ENCODE measurements at regions not wholly inside any gene's neighbourhood (a gene's known extent, or its start where the extent isn't known, plus 50 kb on each side); places are given as distances from the start of the nearest gene placed in this dataset.

GRCh38 chr2:152974146-152974545 is 255.7 kb downstream of the ARL6IP6 start:
- H3K36me3 Mint-ChIP-seq (ENCODE audit: low read depth) = peaks cover 4% of the 10 kb centered on the region; the same call in 1 of the 2 replicates
- no peaks in the 10 kb centered on the region; the same call in 1 of the 2 replicates for H3K27me3 Mint-ChIP-seq (ENCODE audit: insufficient read depth)
- H3K27ac Mint-ChIP-seq = no peak overlapping the region
- TF ChIP-seq CTCF (IDR thresholded peaks at IDR 0.05) = no peak
- no peak for DNase-seq
- no peaks in the 10 kb centered on the region for H3K4me1 Mint-ChIP-seq (ENCODE audit: low read depth)
- H3K9me3 Mint-ChIP-seq = peaks cover 41% of the 10 kb centered on the region
- H3K4me3 Mint-ChIP-seq = no peak overlapping the region

GRCh38 chr2:152971685-152972084 is 253.3 kb downstream of the ARL6IP6 start:
- no peaks in the 10 kb centered on the region for H3K27me3 Mint-ChIP-seq (ENCODE audit: insufficient read depth)
- peaks cover 42% of the 10 kb centered on the region for H3K9me3 Mint-ChIP-seq
- no peaks in the 10 kb centered on the region for H3K4me1 Mint-ChIP-seq (ENCODE audit: low read depth)
- no peak for TF ChIP-seq CTCF (IDR thresholded peaks at IDR 0.05)
- no peak overlapping the region for H3K27ac Mint-ChIP-seq
- H3K36me3 Mint-ChIP-seq (ENCODE audit: low read depth) = peaks cover 4% of the 10 kb centered on the region; the same call in 1 of the 2 replicates
- DNase-seq = no peak
- H3K4me3 Mint-ChIP-seq = no peak overlapping the region

GRCh38 chr2:152962446-152962845 is 244.0 kb downstream of the ARL6IP6 start:
- H3K4me1 Mint-ChIP-seq (ENCODE audit: low read depth) = no peaks in the 10 kb centered on the region
- TF ChIP-seq CTCF (IDR thresholded peaks at IDR 0.05) = no peak

GRCh38 chr2:152961351-152961750 is 242.9 kb downstream of the ARL6IP6 start:
- H3K4me1 Mint-ChIP-seq (ENCODE audit: low read depth) = no peaks in the 10 kb centered on the region
- DNase-seq = no peak

More at GRCh38 chr2:152962446-152962845, 244.0 kb downstream of the ARL6IP6 start:
- H3K27me3 Mint-ChIP-seq (ENCODE audit: insufficient read depth) = no peaks in the 10 kb centered on the region; the same call in 1 of the 2 replicates
- no peak overlapping the region for H3K4me3 Mint-ChIP-seq
- no peak overlapping the region for H3K27ac Mint-ChIP-seq
- H3K9me3 Mint-ChIP-seq = peaks cover 10% of the 10 kb centered on the region; the same call in 1 of the 2 replicates
- no peak for DNase-seq
- H3K36me3 Mint-ChIP-seq (ENCODE audit: low read depth) = no peaks in the 10 kb centered on the region

GRCh38 chr2:152950126-152950525 is 231.7 kb downstream of the ARL6IP6 start:
- H3K9me3 Mint-ChIP-seq = peaks cover 16% of the 10 kb centered on the region
- no peaks in the 10 kb centered on the region for H3K36me3 Mint-ChIP-seq (ENCODE audit: low read depth)
- no peaks in the 10 kb centered on the region for H3K27me3 Mint-ChIP-seq (ENCODE audit: insufficient read depth)
- no peak overlapping the region for H3K27ac Mint-ChIP-seq
- H3K4me3 Mint-ChIP-seq = no peak overlapping the region
- DNase-seq = no peak
- no peak for TF ChIP-seq CTCF (IDR thresholded peaks at IDR 0.05)
- no peaks in the 10 kb centered on the region for H3K4me1 Mint-ChIP-seq (ENCODE audit: low read depth)

More at GRCh38 chr2:152961351-152961750, 242.9 kb downstream of the ARL6IP6 start:
- no peak for TF ChIP-seq CTCF (IDR thresholded peaks at IDR 0.05)
- no peaks in the 10 kb centered on the region for H3K36me3 Mint-ChIP-seq (ENCODE audit: low read depth)
- H3K27ac Mint-ChIP-seq = no peak overlapping the region
- no peak overlapping the region for H3K4me3 Mint-ChIP-seq
- no peaks in the 10 kb centered on the region; the same call in 1 of the 2 replicates for H3K27me3 Mint-ChIP-seq (ENCODE audit: insufficient read depth)
- peaks cover 10% of the 10 kb centered on the region; the same call in 1 of the 2 replicates for H3K9me3 Mint-ChIP-seq

All from HFFc6 (cell line).